K562 (cell line): ENCODE measurements at regions not wholly inside any gene's neighbourhood (a gene's known extent, or its start where the extent isn't known, plus 50 kb on each side); places are given as distances from the start of the nearest gene placed in this dataset.

Source experiments
- THRAP3 ChIP-seq: fragments of 450-650 bp; IDR thresholded peaks from 2 replicates; pipeline ENCODE4 v1.6.1; 2016; ENCODE audit warnings: mild to moderate bottlenecking, inconsistent platforms, borderline replicate concordance
- TRIM28 ChIP-seq: fragments of 450-650 bp; IDR thresholded peaks from 2 replicates; pipeline ENCODE4 v1.6.1; 2017
- TF ChIP-seq, protein P1 (sequence below), 3 experiments: IDR thresholded peaks in 2 of 3; conservative IDR thresholded peaks in 1 of 3; 2 replicates each; pipeline ENCODE4 v1.5.1; 2011 to 2012; ENCODE audit warnings: low read length in 3 of 3, mild to moderate bottlenecking in 3 of 3, control low read depth in 2 of 3, improper control_type of control experiment in 1 of 3, inconsistent platforms in 1 of 3, low read depth in 1 of 3, mixed read lengths in 1 of 3, moderate library complexity in 1 of 3; ENCODE audit not compliant: insufficient read depth in 2 of 3

DNA sequence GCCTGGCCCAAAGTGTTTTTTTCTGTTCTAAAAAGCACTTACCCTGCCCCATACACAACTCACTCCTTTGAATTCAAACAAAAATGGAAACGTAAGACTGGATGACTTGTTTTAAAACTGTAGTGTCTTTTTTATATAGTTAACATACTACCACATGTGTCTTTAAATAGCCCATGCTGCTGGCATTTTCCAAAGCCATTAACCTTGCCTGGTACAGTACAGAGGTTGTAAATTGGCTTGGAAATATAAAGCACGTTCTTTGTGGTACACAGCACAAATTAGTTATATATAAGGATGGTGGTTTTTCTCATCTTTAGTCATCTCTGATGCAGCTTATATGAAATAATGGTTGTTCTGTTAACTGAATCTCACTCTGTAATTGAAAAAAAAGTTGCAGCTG is 519.7 kb upstream of the ZNF608 start:
- TF ChIP-seq, protein P1, sequence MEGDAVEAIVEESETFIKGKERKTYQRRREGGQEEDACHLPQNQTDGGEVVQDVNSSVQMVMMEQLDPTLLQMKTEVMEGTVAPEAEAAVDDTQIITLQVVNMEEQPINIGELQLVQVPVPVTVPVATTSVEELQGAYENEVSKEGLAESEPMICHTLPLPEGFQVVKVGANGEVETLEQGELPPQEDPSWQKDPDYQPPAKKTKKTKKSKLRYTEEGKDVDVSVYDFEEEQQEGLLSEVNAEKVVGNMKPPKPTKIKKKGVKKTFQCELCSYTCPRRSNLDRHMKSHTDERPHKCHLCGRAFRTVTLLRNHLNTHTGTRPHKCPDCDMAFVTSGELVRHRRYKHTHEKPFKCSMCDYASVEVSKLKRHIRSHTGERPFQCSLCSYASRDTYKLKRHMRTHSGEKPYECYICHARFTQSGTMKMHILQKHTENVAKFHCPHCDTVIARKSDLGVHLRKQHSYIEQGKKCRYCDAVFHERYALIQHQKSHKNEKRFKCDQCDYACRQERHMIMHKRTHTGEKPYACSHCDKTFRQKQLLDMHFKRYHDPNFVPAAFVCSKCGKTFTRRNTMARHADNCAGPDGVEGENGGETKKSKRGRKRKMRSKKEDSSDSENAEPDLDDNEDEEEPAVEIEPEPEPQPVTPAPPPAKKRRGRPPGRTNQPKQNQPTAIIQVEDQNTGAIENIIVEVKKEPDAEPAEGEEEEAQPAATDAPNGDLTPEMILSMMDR (IDR thresholded peaks at IDR 0.05 in 2 of 3, conservative IDR thresholded peaks at IDR 0.05 in 1 of 3; ENCODE audit: insufficient read depth in 2 of 3, low read depth in 1 of 3, low read length in 3 of 3), result no peak
- TF ChIP-seq TRIM28 (no peak), THRAP3 (no peak)
